ENCODE measurements at regions not wholly inside any gene's neighbourhood (a gene's known extent, or its start where the extent isn't known, plus 50 kb on each side); places are given as distances from the start of the nearest gene placed in this dataset.

DNA sequence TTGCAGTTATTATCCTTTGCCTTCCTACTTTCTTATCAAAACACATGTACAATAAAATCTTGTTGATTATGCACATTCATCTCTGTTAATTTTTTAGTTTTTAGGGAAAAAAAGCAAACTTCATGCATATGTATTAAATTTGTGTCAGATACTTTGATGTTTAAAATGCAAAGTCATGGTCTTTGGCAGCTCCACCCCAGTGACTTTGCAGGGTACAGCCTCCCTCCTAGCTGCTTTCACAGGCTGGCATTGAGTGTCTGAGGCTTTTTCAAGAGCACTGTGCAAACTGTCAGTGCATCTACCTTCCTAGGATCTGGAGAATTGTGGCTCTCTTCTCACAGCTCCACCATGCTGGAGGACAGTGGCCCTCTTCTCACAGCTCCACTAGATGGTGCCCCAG is 1988.1 kb upstream of the PCDH20 start:
- peak overlapping the region; percentile 67 for H2AFZ ChIP-seq (ENCODE audit: low read depth, low read length, severe bottlenecking)
- no peak overlapping the region for H3K4me3 ChIP-seq (ENCODE audit: insufficient read depth, low read length, poor library complexity, severe bottlenecking)
- no peak overlapping the region for H3K4me2 ChIP-seq (ENCODE audit: low read depth, low read length, poor library complexity, severe bottlenecking)
- H3F3A ChIP-seq (ENCODE audit: insufficient read depth), result no peaks in the 10 kb centered on the region
- TF ChIP-seq, protein P1, sequence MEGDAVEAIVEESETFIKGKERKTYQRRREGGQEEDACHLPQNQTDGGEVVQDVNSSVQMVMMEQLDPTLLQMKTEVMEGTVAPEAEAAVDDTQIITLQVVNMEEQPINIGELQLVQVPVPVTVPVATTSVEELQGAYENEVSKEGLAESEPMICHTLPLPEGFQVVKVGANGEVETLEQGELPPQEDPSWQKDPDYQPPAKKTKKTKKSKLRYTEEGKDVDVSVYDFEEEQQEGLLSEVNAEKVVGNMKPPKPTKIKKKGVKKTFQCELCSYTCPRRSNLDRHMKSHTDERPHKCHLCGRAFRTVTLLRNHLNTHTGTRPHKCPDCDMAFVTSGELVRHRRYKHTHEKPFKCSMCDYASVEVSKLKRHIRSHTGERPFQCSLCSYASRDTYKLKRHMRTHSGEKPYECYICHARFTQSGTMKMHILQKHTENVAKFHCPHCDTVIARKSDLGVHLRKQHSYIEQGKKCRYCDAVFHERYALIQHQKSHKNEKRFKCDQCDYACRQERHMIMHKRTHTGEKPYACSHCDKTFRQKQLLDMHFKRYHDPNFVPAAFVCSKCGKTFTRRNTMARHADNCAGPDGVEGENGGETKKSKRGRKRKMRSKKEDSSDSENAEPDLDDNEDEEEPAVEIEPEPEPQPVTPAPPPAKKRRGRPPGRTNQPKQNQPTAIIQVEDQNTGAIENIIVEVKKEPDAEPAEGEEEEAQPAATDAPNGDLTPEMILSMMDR (IDR thresholded peaks at IDR 0.05; ENCODE audit: insufficient read depth, low read length, poor library complexity, severe bottlenecking), result no peak
- no peak for TF ChIP-seq EZH2phosphoT487 (conservative IDR thresholded peaks at IDR 0.05; ENCODE audit: low read length)
- no peaks in the 10 kb centered on the region for H3K36me3 ChIP-seq (ENCODE audit: low read length)
- no peaks in the 10 kb centered on the region for H3K27me3 ChIP-seq (ENCODE audit: low read length)
- H3K9me2 ChIP-seq (replicated peaks; ENCODE audit: insufficient read depth, low read length), result no peaks in the 10 kb centered on the region
- H4K20me1 ChIP-seq (ENCODE audit: low read depth, low read length), result no peaks in the 10 kb centered on the region
- H3K27ac ChIP-seq (ENCODE audit: low read depth, low read length), result no peak overlapping the region
- no peaks in the 10 kb centered on the region for H3K79me2 ChIP-seq (ENCODE audit: insufficient read depth, low read length)
- no peaks in the 10 kb centered on the region for H3K9me3 ChIP-seq (ENCODE audit: insufficient read depth, low read length)
- no peak overlapping the region for H3K9ac ChIP-seq (ENCODE audit: low read length)

GRCh38 chr13:63396746-63397145 is 1981.1 kb upstream of the PCDH20 start:
- H3K79me2 ChIP-seq (ENCODE audit: insufficient read depth, low read length), result no peaks in the 10 kb centered on the region
- no peak overlapping the region for H3K4me2 ChIP-seq (ENCODE audit: low read depth, low read length, poor library complexity, severe bottlenecking)
- no peak overlapping the region for H3K9ac ChIP-seq (ENCODE audit: low read length)
- no peaks in the 10 kb centered on the region for H4K20me1 ChIP-seq (ENCODE audit: low read depth, low read length)
- H3K9me2 ChIP-seq (replicated peaks; ENCODE audit: insufficient read depth, low read length), result no peaks in the 10 kb centered on the region
- TF ChIP-seq, protein P1 (IDR thresholded peaks at IDR 0.05; ENCODE audit: insufficient read depth, low read length, poor library complexity, severe bottlenecking), result no peak
- TF ChIP-seq EZH2phosphoT487 (conservative IDR thresholded peaks at IDR 0.05; ENCODE audit: low read length), result no peak
- H3K4me3 ChIP-seq (ENCODE audit: insufficient read depth, low read length, poor library complexity, severe bottlenecking), result no peak overlapping the region
- H3K27ac ChIP-seq (ENCODE audit: low read depth, low read length), result no peak overlapping the region
- no peak overlapping the region for H2AFZ ChIP-seq (ENCODE audit: low read depth, low read length, severe bottlenecking)
- no peaks in the 10 kb centered on the region for H3F3A ChIP-seq (ENCODE audit: insufficient read depth)
- 0 out of 2 replicates have a peak, but pooled peaks cover 3% of the 10 kb centered on the region for H3K36me3 ChIP-seq (ENCODE audit: low read length)
- H3K9me3 ChIP-seq (ENCODE audit: insufficient read depth, low read length), result peaks cover 5% of the 10 kb centered on the region; the same call in 1 of the 2 replicates
- no peaks in the 10 kb centered on the region for H3K27me3 ChIP-seq (ENCODE audit: low read length)

DNA sequence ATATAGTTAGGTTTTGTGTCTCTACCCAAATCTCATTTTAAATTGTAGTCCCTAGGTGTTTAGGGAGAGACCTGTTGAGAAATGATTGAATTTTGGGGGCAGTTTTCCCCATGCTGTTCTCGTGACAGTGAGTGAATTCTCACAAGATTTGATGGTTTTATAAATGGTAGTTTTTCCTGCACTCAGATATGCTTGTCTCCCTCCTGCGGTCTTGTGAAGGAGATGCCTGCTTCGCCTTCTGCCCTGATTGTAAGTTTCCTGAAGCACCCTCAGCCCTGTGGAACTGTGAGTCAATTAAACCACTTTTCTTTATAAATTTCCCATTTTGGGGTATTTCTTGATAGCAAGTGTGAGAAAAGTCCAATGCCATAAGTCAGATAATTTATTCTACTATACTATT is 1977.5 kb upstream of the PCDH20 start:
- Histone ChIP-seq H3K9ac (ENCODE audit: low read length) (no peak overlapping the region), H3K4me2 (ENCODE audit: low read depth, low read length, poor library complexity, severe bottlenecking) (no peak overlapping the region), H3F3A (ENCODE audit: insufficient read depth) (no peaks in the 10 kb centered on the region), H3K9me3 (ENCODE audit: insufficient read depth, low read length) (peaks cover 5% of the 10 kb centered on the region; the same call in 1 of the 2 replicates), H3K36me3 (ENCODE audit: low read length) (0 out of 2 replicates have a peak, but pooled peaks cover 3% of the 10 kb centered on the region), H4K20me1 (ENCODE audit: low read depth, low read length) (no peaks in the 10 kb centered on the region), H3K9me2 (replicated peaks; ENCODE audit: insufficient read depth, low read length) (no peaks in the 10 kb centered on the region), H3K27ac (ENCODE audit: low read depth, low read length) (no peak overlapping the region), H2AFZ (ENCODE audit: low read depth, low read length, severe bottlenecking) (peak overlapping the region; percentile 34), H3K79me2 (ENCODE audit: insufficient read depth, low read length) (no peaks in the 10 kb centered on the region), H3K4me3 (ENCODE audit: insufficient read depth, low read length, poor library complexity, severe bottlenecking) (no peak overlapping the region), H3K27me3 (ENCODE audit: low read length) (no peaks in the 10 kb centered on the region)
- TF ChIP-seq EZH2phosphoT487 (conservative IDR thresholded peaks at IDR 0.05; ENCODE audit: low read length), result no peak
- TF ChIP-seq, protein P1 (IDR thresholded peaks at IDR 0.05; ENCODE audit: insufficient read depth, low read length, poor library complexity, severe bottlenecking), result no peak

Data from SU-DHL-6 (cell line).